Central memory CD8-positive, alpha-beta T cell (primary cell): ENCODE measurements at regions not wholly inside any gene's neighbourhood (a gene's known extent, or its start where the extent isn't known, plus 50 kb on each side); places are given as distances from the start of the nearest gene placed in this dataset.

Source experiments
- ATAC-seq: fragments of 150-1000 bp; cut with Tn5 transposase; replicated peaks from 2 replicates; pipeline ENCODE4 v1.10.0; 2022; ENCODE audit warnings: mild to moderate bottlenecking, moderate FRiP score, moderate number of reproducible peaks; ENCODE audit not compliant: poor library complexity, severe bottlenecking; ENCODE audit errors: extremely low read depth
- DNase-seq, 2 donors: peaks; one replicate each; pipeline ENCODE4 v3.0.0; 2021; ENCODE audit warnings: low spot score in 2 of 2
- H3K27ac Mint-ChIP-seq: one replicate; pipeline ENCODE4 v1.8.0; 2022; ENCODE audit warnings: low read depth, mild to moderate bottlenecking, moderate library complexity, mixed read lengths
- H3K27me3 Mint-ChIP-seq: one replicate; pipeline ENCODE4 v1.8.0; 2022; ENCODE audit warnings: mixed read lengths
- H3K36me3 Mint-ChIP-seq: one replicate; pipeline ENCODE4 v1.8.0; 2022; ENCODE audit warnings: mild to moderate bottlenecking, moderate library complexity, mixed read lengths; ENCODE audit not compliant: insufficient read depth
- H3K4me1 Mint-ChIP-seq: one replicate; pipeline ENCODE4 v1.8.0; 2022; ENCODE audit warnings: mixed read lengths
- H3K4me3 Mint-ChIP-seq: one replicate; pipeline ENCODE4 v1.8.0; 2022; ENCODE audit warnings: mild to moderate bottlenecking, moderate library complexity, mixed read lengths
- H3K9me3 Mint-ChIP-seq: one replicate; pipeline ENCODE4 v1.8.0; 2022; ENCODE audit warnings: mixed read lengths

GRCh38 chr3:16720367-16720940 is 115.2 kb upstream of the DAZL start:
- H3K36me3 Mint-ChIP-seq, result no peaks in the 10 kb centered on the region
- no peaks in the 10 kb centered on the region for H3K9me3 Mint-ChIP-seq
- peaks cover 7% of the 10 kb centered on the region for H3K4me1 Mint-ChIP-seq
- H3K4me3 Mint-ChIP-seq, result no peak overlapping the region
- H3K27ac Mint-ChIP-seq, result no peak overlapping the region
- DNase-seq, result no peak
- peaks cover 11% of the 10 kb centered on the region for H3K27me3 Mint-ChIP-seq
- ATAC-seq, result no peak

DNA sequence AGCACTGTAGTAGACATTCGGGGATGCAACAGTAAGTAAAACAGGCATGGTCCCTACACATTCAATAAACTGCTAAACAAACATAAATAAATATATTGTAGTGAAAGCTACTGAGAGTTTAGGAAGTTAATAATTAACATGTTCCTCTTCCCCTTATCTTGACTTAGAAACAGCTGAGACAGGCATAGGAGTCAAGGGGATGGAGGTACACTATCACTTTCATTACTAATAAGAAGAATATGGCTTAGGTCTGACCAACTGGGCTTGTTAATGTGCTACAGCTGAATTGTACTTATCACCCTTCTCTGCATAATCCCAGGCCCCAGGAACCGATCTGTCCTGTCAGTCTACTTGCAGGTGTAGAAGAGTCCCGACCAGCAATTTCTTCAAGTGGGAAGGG is 116.3 kb upstream of the DAZL start:
- no peak overlapping the region for H3K27ac Mint-ChIP-seq
- H3K4me1 Mint-ChIP-seq, result peaks cover 7% of the 10 kb centered on the region
- peaks cover 11% of the 10 kb centered on the region for H3K27me3 Mint-ChIP-seq
- no peaks in the 10 kb centered on the region for H3K9me3 Mint-ChIP-seq
- no peak overlapping the region for H3K4me3 Mint-ChIP-seq
- DNase-seq (no peak), ATAC-seq (no peak)
- no peaks in the 10 kb centered on the region for H3K36me3 Mint-ChIP-seq

- Mint-ChIP-seq H3K9me3 (no peaks in the 10 kb centered on the region), H3K36me3 (no peaks in the 10 kb centered on the region), H3K4me3 (no peak overlapping the region), H3K4me1 (peaks cover 7% of the 10 kb centered on the region), H3K27me3 (peaks cover 14% of the 10 kb centered on the region), H3K27ac (no peak overlapping the region)
- DNase-seq (no peak), ATAC-seq (peak; percentile 60)
These were observed 118.8 kb upstream of the DAZL start for GRCh38 chr3:16723978-16724377.

DNA sequence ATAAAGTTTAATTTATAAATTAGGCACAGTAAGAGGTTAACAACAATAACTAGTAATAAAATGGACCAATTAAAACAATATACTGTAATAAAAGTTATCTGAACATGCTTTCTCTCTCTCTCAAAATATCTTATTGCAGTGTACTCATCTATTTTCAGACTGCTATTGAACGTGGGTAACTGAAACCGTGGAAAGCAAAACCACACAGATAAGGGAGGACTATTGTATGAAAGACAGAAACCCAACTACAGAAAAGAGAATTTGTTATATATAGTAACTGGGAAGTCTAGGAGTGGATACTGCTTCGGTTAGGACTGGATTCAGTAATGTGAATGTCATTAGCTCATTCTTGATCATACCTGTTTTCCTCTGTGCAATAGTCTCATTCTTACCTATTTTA is 119.3 kb upstream of the DAZL start:
- no peak for ATAC-seq
- Mint-ChIP-seq H3K27ac (no peak overlapping the region), H3K27me3 (peaks cover 19% of the 10 kb centered on the region), H3K4me3 (no peak overlapping the region), H3K9me3 (no peaks in the 10 kb centered on the region), H3K36me3 (no peaks in the 10 kb centered on the region), H3K4me1 (peaks cover 7% of the 10 kb centered on the region)
- DNase-seq, result no peak

GRCh38 chr3:16725972-16726371 is 120.7 kb upstream of the DAZL start:
- no peaks in the 10 kb centered on the region for H3K36me3 Mint-ChIP-seq
- ATAC-seq (no peak), DNase-seq (no peak)
- peaks cover 9% of the 10 kb centered on the region for H3K27me3 Mint-ChIP-seq
- H3K27ac Mint-ChIP-seq, result no peak overlapping the region
- no peak overlapping the region for H3K4me3 Mint-ChIP-seq
- no peaks in the 10 kb centered on the region for H3K9me3 Mint-ChIP-seq
- H3K4me1 Mint-ChIP-seq, result no peaks in the 10 kb centered on the region

GRCh38 chr3:16728770-16729745 is 123.8 kb upstream of the DAZL start:
- ATAC-seq (no peak), DNase-seq (no peak)
- Mint-ChIP-seq H3K27me3 (peaks cover 9% of the 10 kb centered on the region), H3K4me3 (no peak overlapping the region), H3K4me1 (no peaks in the 10 kb centered on the region), H3K9me3 (peaks cover 18% of the 10 kb centered on the region), H3K27ac (no peak overlapping the region), H3K36me3 (no peaks in the 10 kb centered on the region)

- Mint-ChIP-seq H3K36me3 (no peaks in the 10 kb centered on the region), H3K9me3 (peaks cover 3% of the 10 kb centered on the region), H3K4me3 (no peak overlapping the region), H3K27ac (no peak overlapping the region), H3K27me3 (no peaks in the 10 kb centered on the region), H3K4me1 (no peaks in the 10 kb centered on the region)
- no peak for DNase-seq
- no peak for ATAC-seq
These were observed 133.2 kb upstream of the DAZL start for GRCh38 chr3:16738451-16738850.

DNA sequence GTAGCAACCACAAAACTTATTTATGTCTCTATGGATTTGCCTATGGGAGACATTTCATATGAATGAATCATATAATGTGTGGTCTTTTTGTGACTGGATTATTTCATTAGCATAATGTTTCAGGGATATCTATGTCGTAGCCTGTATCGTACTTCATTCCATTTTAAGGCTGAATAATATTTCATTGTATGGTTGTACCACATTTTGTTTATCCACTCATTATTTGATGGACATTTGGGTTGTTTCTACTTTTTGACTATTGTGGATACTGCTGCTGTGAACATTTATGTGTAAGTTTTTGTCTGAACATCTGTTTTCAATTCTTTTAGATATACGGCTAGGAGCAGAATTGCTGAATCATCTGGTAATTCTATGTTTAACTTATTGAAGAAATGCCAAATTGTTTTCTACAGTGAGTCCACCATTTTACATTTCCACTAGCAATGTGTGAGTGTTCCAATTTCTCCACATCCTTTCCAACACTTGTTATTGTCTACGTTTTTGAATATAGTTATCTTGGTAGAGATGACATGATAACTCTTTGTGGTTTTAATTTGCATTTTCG is 134.4 kb upstream of the DAZL start:
- no peak for ATAC-seq
- no peaks in the 10 kb centered on the region for H3K4me1 Mint-ChIP-seq
- no peaks in the 10 kb centered on the region for H3K27me3 Mint-ChIP-seq
- H3K9me3 Mint-ChIP-seq, result no peaks in the 10 kb centered on the region
- no peak overlapping the region for H3K27ac Mint-ChIP-seq
- no peaks in the 10 kb centered on the region for H3K36me3 Mint-ChIP-seq
- no peak for DNase-seq
- H3K4me3 Mint-ChIP-seq, result no peak overlapping the region

DNA sequence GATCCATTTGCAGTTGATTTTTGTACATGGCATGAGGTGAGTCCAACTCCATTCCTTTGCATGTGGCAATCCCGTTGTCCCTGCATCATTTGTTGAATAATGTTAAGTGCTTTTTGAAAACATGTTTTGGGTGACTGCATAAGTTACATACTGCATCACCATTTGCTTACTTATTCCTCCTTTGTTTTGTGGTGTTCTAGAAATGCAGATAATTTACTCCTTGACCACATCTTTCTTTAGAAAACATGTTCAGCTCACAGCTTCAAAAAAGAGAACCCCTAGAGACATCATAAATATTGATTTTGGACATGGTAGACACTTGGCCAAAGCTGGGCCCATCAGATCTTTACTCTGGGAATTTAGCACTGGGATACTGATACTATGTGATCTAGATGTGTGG is 135.3 kb upstream of the DAZL start:
- Mint-ChIP-seq H3K27me3 (no peaks in the 10 kb centered on the region), H3K36me3 (no peaks in the 10 kb centered on the region), H3K4me3 (no peak overlapping the region), H3K9me3 (no peaks in the 10 kb centered on the region), H3K27ac (no peak overlapping the region), H3K4me1 (no peaks in the 10 kb centered on the region)
- ATAC-seq (no peak), DNase-seq (no peak)

DNA sequence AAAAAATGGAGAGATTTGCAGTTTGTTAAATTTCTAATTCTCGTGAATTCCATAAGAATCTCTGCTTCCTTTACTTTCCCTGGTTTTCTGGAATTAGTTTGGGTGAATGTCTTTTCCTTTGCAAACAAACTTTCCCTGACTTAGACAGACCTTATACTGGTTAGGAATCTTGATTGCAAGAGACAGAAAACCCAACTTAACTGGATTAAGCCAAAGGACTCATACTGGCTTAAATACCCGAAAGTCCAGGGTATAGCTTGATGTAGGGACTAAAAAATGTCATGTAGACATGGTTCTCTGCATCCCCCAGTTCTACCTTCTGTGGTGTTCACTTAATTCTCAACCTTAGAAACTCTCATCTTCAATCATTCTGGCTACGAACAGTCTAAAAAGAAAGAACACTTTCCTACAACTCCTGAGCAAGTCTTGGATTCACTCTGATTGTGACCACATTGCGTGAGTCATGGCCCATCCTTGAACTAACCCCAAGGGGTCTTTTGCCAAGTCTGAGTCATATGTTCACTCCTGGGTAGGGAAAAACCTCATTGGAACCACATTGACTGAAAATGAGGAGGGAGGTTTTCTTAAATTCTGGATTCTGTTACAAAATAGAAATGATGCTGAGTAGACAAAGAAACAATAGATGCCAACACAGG is 136.0 kb upstream of the DAZL start:
- no peaks in the 10 kb centered on the region for H3K9me3 Mint-ChIP-seq
- DNase-seq, result no peak
- no peaks in the 10 kb centered on the region for H3K27me3 Mint-ChIP-seq
- H3K36me3 Mint-ChIP-seq, result no peaks in the 10 kb centered on the region
- no peak overlapping the region for H3K27ac Mint-ChIP-seq
- ATAC-seq, result no peak
- no peak overlapping the region for H3K4me3 Mint-ChIP-seq
- no peaks in the 10 kb centered on the region for H3K4me1 Mint-ChIP-seq

GRCh38 chr3:16741890-16742289 is 136.7 kb upstream of the DAZL start:
- Mint-ChIP-seq H3K4me3 (no peak overlapping the region), H3K9me3 (no peaks in the 10 kb centered on the region), H3K27ac (no peak overlapping the region), H3K4me1 (no peaks in the 10 kb centered on the region), H3K36me3 (no peaks in the 10 kb centered on the region), H3K27me3 (no peaks in the 10 kb centered on the region)
- DNase-seq (no peak), ATAC-seq (no peak)

DNA sequence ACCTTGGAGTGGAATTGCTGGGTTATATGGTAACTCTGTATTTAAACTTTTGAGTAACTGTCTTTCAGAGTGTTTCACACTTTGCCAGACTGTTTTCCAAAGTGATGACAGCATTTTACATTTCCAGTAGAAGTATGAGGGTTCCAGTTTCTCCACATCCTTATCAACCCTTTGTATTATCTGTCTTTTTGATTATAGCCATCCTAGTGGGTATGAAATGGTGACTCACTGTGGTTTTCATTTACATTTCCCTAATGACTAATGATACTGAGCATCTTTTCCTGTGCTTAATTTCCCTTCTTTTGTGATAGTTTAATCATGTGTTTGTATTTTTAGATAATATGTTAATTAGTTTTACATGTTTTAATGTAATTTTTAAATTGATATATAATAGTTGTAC is 138.1 kb upstream of the DAZL start:
- Mint-ChIP-seq H3K4me1 (no peaks in the 10 kb centered on the region), H3K9me3 (no peaks in the 10 kb centered on the region), H3K4me3 (no peak overlapping the region), H3K27me3 (no peaks in the 10 kb centered on the region), H3K36me3 (no peaks in the 10 kb centered on the region), H3K27ac (no peak overlapping the region)
- no peak for DNase-seq
- ATAC-seq, result no peak
